SH-SY5Y (cell line): ENCODE measurements at regions not wholly inside any gene's neighbourhood (a gene's known extent, or its start where the extent isn't known, plus 50 kb on each side); places are given as distances from the start of the nearest gene placed in this dataset.

Experiments
- GATA2 ChIP-seq: IDR thresholded peaks from 2 replicates; pipeline ENCODE4 v1.6.1; 2011; ENCODE audit warnings: mild to moderate bottlenecking, low read depth, low read length
- GATA3 ChIP-seq: IDR thresholded peaks from 2 replicates; pipeline ENCODE4 v1.6.1; 2011; ENCODE audit warnings: low read depth, mild to moderate bottlenecking, low read length, moderate library complexity

GRCh38 chr2:64259312-64259711, 115.1 kb upstream of the PELI1 start:
- TF ChIP-seq GATA2 (no peak), GATA3 (no peak)

DNA sequence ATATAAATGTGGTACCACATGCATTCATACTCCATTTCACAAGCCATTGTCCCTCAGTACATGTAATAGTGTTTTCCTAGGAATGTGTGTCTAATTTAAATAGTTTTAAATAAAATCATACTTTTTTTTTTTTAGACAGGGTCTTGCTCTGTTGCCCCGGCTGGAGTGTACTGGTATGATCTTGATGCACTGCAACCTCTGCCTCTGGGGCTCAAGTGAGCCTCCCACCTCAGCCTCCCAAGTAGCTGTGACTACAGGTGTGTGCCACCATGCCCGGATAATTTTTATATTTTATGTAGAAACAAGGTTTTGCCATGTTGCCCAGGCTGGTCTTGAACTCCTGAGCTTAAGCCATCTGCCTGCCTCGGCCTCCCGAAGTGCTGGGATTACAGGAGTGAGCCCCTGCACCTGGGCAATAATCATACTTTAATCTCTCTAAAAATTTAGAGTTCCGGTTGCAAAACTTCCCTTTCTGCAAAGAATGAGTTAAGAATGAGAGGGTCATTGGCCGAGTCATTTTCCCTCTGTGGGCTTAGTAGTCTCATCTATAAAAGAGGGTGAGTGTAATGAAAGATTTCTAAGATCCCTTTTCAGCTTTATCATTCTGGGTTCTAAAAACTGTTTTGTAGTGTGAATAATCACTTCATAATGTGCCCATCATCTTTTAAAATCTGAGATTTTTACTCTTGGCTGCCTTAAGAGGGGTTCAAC, 116.0 kb upstream of the PELI1 start:
- TF ChIP-seq GATA3 (no peak), GATA2 (no peak)

- TF ChIP-seq GATA2: no peak
- TF ChIP-seq GATA3: no peak
These were observed 116.6 kb upstream of the PELI1 start for GRCh38 chr2:64260817-64261216.

- TF ChIP-seq GATA2 (no peak), GATA3 (no peak)
These were observed 117.9 kb upstream of the PELI1 start for GRCh38 chr2:64262071-64262470.

- TF ChIP-seq GATA3: no peak
- no peak for TF ChIP-seq GATA2
These were observed 118.6 kb upstream of the PELI1 start for GRCh38 chr2:64262816-64263215.

- TF ChIP-seq GATA2 (no peak), GATA3 (no peak)
These were observed 119.1 kb upstream of the PELI1 start for GRCh38 chr2:64263315-64263714.

DNA sequence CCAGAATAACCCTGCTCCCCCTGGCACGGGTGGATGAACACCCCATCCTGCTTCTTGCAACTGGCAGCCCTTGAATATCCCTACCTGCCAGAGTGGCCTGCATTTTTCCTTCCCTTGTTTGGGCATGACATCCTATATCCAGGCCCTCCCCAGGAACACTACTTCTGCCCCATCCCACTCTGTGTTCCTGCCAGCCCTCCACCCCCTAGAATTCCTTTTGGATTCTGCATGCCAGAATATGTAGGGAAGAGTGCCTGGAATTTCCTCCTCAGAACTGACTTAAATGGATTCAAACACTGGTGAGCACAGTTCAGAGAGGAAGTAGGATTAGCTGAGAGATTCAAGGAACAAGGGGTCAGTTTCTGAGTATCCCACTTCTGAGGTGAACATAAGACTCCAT, 123.5 kb upstream of the PELI1 start:
- TF ChIP-seq GATA3 (no peak), GATA2 (no peak)

DNA sequence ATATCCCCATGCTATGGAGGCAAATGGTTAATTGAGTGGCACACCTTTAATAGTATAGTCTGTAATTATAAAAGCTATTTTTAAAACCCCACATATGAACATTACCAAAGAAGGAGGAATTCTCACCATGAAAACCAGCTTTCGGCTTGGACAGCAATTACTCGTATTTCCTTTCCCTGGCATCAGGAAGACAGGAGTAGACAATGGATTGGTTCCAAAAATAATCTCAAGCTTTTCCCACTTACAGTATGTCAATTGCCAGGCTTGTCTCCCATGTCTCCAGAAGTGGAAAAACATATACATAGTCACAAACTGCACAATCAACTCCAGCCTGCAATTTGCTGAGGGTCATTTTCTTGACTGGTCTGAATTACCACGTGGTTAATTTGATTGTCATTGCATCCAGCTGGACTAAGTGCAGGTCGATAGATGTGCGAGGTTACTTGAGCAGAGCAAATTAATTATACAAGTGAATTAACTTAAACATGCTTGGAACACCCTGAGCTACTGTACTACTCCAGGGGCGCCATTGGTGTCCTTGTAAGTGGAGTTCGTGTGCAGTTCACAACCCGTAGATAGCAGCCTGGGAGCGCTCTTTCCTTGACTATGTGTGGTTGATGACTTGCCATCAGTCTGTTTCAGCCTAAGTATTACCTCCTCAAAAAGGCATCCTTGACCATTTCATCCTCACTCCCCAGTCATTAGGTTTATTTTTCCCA, 124.3 kb upstream of the PELI1 start:
- TF ChIP-seq GATA2: no peak
- no peak for TF ChIP-seq GATA3

GRCh38 chr2:64273524-64274398, 129.5 kb upstream of the PELI1 start:
- TF ChIP-seq GATA3: no peak
- TF ChIP-seq GATA2: no peak

DNA sequence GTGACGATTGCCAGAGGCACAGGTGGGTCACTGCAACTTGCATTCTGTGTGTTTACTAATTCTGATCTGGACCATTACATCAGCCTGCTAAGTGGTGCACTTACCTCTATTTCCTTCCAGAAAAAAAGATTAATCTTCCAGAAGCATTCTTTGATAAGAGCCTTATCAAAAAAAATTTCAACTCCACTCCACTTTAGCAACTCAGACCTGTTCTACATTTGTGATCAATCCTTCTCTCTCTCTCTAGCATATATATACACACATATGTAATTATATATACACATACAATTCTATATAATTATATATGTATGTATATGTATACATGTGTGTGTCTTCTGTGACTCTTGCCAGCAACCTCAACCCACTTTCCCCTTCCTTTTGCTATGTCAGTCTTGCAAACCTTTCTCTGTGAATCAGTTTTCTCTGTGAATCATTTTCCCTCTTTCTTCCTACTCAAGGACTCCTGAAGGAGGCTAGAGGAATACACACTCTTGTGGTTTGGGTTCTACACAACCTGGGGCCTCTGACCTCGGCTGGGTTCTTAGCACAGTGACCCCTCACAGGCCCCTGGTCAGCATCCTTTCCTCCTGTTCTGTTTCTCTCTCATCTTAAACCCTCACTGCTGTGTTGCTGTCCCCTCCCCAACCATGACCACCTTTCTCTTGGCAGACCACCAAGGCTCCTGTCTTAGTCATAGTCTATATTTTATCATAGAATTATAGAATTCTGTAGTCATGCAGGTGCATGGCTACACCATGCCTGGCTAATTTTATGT, 130.4 kb upstream of the PELI1 start:
- TF ChIP-seq GATA2 (no peak), GATA3 (no peak)

DNA sequence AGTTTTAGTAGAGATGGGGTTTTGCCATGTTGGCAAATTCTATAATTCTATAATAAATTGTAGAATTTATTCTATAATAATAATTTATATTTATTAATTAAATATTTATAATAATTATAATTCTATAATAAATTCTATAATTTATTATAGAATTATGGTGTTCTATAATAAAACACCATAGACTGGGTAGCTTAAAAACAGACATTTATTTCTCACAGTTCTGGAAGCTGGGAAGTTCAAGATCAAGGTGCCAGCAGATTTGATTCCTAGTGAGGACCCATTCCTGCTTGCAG, 130.9 kb upstream of the PELI1 start:
- TF ChIP-seq GATA2 (no peak), GATA3 (no peak)

DNA sequence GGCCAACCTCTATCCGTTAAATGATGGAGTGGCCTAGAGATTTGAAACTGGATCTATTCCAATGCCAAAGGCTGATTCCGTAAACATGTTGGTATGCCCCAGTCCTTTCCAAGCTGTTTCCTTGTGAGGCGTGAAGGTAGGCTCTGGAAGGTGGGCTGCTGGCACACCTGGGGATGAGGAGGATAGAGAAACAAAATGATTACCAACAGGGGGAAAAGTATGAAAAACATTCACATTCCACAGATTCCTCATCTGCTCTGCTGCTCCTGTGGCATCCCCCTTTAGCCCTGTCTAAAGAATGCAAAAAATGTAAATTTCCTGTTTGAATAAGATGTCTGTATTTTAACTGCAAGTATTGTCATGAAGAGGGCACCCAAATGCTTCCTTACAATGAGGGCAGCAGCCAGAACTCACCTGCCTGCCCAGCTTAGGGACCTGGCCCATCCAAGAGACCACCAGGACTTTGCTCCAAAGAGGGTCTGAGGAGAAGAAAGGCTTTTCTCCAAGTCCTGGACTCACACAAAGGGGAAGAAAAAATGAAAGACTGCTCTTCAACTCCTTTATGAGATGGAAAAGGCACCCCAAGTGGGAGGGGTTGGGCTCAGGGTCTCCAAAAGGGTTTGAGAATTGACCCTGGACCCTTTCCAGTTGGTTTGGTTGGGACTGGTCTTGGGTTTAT, 132.3 kb upstream of the PELI1 start:
- TF ChIP-seq GATA2: no peak

DNA sequence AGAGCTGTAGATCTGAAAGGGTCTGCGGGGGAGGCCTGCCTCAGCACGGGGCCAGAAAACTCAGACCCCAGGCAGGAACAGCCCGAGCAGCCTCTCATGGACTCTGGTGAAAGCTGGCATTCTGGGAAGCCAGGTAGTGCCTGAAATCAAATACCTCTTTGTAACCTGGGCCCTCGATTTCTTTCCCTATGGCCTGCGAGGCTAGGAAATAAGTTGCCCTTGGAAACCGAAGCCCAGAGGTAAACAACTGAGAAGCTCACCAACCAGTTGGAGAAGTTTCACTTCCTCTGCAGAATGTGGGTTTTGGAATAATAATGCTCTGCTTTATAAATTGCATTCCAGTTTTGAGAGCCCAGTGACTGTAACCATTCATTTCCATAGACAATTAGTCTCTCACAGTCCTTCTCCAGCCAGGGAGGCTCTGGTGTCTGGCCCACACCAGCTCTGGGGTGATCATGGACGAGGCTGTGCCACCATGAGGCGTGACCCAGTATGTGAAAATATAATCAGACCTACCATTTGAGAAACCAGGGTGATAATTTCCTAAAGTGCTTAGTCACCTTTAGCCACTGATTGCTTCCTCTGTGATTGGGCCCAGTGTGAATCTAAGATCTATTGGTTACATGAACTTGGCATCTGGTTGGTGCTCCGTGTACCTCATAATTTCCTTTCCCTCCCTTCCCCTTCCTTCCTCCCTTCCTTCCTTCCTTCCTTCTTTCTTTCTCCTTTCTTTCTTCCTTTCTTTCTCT, 133.1 kb upstream of the PELI1 start:
- TF ChIP-seq GATA3 (no peak), GATA2 (no peak)
